Left lobe of liver (tissue), 2 donors: ENCODE measurements at regions not wholly inside any gene's neighbourhood (a gene's known extent, or its start where the extent isn't known, plus 50 kb on each side); places are given as distances from the start of the nearest gene placed in this dataset.

Experiments used
- ATAC-seq: fragments of 200-7000 bp; cut with Tn5 transposase; one replicate; pipeline ENCODE4 v1.9.1; 2020; ENCODE audit warnings: mild to moderate bottlenecking, moderate library complexity
- DNase-seq: peaks from one replicate; pipeline ENCODE4 v3.0.0-alpha.2; 2020; ENCODE audit warnings: low spot score
- donor health status: DM: no; HTN: no; CAD: no; lungs with moderate emphysema.
- donor health status: DM: no; HTN: yes; CAD: no.

DNA sequence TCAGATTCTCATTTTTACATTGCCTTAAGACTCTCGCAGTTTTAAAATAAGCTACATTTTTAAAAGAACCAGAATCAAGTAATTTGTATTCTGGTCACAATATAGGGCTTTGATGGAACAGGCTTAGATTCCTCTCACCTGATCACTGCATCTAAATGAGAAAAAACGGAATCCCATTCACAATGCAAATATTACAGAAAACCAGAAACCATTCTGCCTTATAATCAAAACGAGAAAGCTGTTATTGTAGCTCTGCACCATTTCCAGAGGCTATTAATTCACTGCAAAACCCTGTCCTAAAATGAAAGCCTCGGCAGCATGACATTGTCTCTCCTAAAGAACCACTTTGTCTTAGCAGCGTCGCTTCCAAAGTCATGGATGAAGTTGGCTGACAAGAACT is 116.1 kb upstream of the ZNF366 start:
- no peak for DNase-seq
- ATAC-seq = no peak

DNA sequence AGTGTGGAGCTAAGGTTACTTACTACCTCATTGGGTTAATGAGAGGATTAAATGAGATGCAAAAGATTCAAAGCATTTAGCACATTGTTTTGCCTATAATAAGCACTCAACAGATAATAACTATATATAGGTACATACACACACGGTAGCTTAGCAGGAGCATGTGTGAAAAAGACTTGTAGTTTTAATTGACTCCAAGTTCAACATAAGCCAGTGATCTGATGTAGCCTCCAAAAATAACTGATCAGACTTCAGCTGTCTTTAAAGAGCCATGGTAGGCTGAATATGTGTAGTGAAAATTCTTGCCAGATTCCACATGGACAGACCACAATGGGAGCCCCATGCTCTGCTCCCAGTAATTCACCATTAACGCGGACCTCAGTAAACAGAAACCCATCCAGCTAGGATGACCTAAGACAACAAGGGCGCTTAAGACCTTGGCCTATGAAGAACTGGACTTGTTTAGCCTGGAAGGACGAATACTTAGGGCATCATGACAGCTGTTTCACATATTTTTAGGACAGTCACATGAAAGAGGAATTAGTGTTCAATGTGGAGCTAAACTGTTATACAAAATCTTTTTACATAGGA is 115.1 kb upstream of the ZNF366 start:
- ATAC-seq = no peak
- DNase-seq = no peak

- DNase-seq (no peak), ATAC-seq (no peak)
These were observed 114.4 kb upstream of the ZNF366 start for GRCh38 chr5:72621576-72621975.

- ATAC-seq (no peak), DNase-seq (no peak)
These were observed 112.5 kb upstream of the ZNF366 start for GRCh38 chr5:72619677-72620076.

- ATAC-seq = no peak
These were observed 112.0 kb upstream of the ZNF366 start for GRCh38 chr5:72619251-72619650.

GRCh38 chr5:72618708-72619107 is 111.5 kb upstream of the ZNF366 start:
- no peak for DNase-seq
- no peak for ATAC-seq

More at GRCh38 chr5:72619251-72619650, 112.0 kb upstream of the ZNF366 start:
- no peak for DNase-seq

- no peak for ATAC-seq
- DNase-seq = no peak
These were observed 107.9 kb upstream of the ZNF366 start for GRCh38 chr5:72615061-72615460.

GRCh38 chr5:72613515-72613914 is 106.3 kb upstream of the ZNF366 start:
- DNase-seq (no peak), ATAC-seq (no peak)

DNA sequence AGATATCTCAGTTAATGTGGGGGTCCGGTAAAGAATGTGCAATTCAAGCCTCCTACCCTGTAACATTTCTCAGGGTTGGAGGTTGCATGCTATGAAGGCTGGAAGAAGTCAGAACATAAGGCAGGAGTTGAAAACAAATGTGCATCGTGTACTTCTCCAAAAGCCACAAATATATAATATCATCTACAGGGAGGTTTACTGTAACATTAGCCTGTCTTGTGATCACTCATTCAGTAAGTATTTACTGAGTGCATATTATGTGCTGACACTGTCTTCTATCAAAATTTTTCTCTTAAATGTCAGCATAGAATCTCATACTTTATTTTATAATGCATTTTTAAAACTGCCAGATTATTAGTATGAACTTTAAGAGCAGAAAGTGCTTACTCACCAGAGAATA is 105.6 kb upstream of the ZNF366 start:
- DNase-seq = no peak
- no peak for ATAC-seq

GRCh38 chr5:72611118-72611730 is 104.0 kb upstream of the ZNF366 start:
- DNase-seq = peak; percentile 62
- ATAC-seq = peak; percentile 100

DNA sequence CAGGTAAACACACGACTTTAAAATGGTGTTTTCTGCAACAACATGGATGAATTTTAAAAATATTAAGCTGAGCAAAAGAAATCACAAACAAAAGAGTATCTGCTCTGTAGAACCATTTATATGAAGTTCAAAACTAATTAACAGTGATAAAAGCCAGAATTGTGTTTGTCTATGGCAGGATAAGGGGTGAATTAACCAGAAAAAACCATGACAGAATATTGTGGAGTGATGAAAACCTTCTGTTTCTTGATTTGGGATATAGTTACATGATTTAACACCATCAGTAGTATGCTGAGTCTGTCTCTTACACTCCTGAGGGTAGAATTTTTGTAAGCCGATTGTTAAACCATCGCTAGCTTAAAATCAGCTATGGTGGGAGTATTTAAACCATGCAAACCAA is 101.7 kb upstream of the ZNF366 start:
- ATAC-seq = no peak
- no peak for DNase-seq

- DNase-seq (no peak), ATAC-seq (no peak)
These were observed 101.1 kb upstream of the ZNF366 start for GRCh38 chr5:72608297-72608696.

DNA sequence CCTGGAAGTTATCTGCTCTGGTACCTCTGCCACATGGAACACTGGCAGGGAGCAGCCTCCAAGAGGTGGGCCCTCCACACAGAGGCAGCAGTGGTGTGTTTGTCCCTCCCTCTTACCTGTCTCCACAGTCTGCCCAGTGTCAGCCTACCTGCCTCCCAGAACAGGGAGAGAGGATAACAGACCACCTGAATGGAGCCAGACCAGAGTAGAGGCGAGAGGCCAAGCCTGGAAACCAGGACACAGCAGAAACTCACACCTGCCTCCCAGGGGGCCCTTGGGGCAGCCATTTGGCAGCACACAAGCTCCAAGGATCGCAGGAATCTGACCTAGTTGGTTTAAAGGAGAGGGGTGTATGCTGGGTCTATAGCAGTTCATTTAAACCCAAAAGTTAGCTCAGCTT is 100.2 kb upstream of the ZNF366 start:
- DNase-seq (no peak), ATAC-seq (no peak)

GRCh38 chr5:72606525-72606924 is 99.3 kb upstream of the ZNF366 start:
- no peak for ATAC-seq
- no peak for DNase-seq

DNA sequence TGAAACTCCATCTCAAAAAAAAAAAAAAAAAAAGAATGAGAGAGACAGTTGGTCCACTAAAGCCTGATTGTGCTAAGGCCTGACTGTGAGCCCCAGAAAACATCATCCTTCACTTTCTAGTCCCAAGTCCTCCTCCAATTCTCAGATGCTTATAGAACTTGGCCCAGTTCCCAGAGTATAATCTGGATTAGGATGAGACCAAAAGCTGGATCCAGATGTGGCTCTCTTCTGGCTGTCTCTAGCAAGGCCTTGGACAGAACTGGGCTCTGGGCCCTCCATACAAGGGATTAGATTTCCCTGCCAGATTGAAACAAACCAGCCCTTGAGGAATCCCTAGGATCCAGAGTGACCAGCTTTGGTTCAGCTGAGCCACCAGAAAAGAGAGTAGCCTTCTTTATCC is 98.4 kb upstream of the ZNF366 start:
- ATAC-seq (no peak), DNase-seq (no peak)

GRCh38 chr5:72604798-72605154 is 97.6 kb upstream of the ZNF366 start:
- DNase-seq (no peak), ATAC-seq (no peak)

GRCh38 chr5:72604111-72604797 is 97.0 kb upstream of the ZNF366 start:
- peak; percentile 70 for ATAC-seq
- DNase-seq = no peak

DNA sequence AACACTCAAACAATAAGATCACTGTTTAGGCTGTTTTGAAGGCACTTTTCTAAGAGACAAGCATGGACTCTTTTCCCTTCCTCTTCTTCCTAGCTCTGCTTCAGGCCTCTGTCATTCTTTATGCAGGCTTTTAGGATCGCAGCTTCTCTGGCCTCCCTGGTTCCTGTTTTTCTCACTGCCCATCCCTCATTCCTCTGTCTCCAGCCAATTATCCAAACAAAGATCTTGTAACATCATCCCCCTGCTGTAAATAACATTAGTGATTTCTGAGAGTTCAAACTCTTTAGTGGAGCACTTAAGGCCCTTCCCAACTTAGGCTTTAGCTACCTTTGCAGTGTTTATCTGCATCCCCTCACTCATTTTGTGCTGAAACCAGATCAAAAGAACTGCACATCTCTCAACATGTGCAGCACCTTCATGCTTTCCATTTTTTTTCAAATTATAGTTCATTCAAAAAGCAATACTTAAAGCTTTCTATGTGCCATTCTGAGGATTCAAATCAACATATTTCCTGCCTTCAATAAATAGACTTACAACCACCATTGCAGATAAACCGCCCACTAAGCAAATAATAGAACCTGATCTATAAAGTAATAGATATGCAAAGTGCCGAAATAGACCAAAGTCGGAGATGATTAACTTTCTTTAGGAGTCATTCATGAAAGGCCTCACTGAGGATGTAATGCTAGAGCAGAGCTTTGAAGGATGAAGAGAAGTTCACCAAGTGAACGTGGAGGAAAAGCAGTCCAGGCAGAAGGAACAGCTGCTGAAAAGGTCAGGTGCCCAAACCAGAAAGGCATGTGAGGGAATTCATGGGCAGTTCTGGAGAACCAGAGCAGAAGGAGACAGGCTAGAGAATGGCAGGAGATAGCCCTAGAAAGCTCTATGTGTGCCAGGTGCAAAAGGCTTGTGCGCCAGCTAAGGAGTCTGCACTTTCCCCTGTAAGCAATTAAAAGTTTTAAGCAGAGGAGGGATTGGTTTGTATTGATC is 95.8 kb upstream of the ZNF366 start:
- ATAC-seq (no peak), DNase-seq (no peak)

- no peak for ATAC-seq
- DNase-seq = no peak
These were observed 94.7 kb upstream of the ZNF366 start for GRCh38 chr5:72601861-72602260.

- no peak for ATAC-seq
- DNase-seq = no peak
These were observed 93.3 kb upstream of the ZNF366 start for GRCh38 chr5:72600391-72600981.
